CD4-positive, alpha-beta T cell treated with Interleukin-15 for 1 hour (primary cell): ENCODE measurements at regions not wholly inside any gene's neighbourhood (a gene's known extent, or its start where the extent isn't known, plus 50 kb on each side); places are given as distances from the start of the nearest gene placed in this dataset.

ENCODE experiments used
- DNase-seq: peaks from one replicate; pipeline ENCODE4 v3.0.0-alpha.2; 2020

DNA sequence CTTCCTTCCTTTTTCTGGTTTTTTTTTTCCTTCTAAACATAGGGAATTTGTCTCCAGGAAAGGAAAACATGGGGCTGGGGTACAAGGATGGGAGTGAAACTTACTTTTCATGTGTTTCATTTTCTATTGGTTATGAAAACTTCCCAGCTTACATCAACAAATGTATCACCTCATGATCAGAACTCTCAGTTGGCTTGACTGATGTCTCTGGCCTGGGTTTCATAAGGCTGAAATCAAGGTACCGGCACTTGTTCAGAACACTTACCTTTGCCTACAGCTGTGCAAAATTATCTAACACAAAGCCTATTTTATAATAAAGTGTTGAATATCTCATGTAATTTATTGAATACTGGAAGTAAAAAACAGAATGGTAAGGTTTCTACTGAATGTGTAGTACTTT, 91.8 kb upstream of the STT3B start:
- no peak for DNase-seq

DNA sequence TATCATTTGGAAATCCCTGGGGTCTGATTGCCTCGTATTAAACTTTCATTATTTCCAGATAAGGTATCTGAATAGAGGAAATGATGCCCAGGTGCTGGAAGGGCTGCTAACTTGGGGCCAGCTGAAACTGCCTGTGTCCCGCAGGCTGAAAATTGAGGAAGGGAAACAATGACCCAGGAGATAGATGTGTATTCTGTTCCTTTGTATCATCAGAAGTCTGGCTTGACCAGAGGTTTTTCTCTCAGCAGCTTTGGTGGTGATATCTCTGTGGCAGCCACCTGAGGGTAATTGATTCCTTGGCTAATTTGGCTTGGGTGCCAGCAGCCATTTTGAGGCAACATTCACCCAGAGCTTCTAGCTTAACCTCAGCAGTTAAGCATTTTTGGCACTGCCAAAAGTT, 90.0 kb upstream of the STT3B start:
- DNase-seq = no peak

DNA sequence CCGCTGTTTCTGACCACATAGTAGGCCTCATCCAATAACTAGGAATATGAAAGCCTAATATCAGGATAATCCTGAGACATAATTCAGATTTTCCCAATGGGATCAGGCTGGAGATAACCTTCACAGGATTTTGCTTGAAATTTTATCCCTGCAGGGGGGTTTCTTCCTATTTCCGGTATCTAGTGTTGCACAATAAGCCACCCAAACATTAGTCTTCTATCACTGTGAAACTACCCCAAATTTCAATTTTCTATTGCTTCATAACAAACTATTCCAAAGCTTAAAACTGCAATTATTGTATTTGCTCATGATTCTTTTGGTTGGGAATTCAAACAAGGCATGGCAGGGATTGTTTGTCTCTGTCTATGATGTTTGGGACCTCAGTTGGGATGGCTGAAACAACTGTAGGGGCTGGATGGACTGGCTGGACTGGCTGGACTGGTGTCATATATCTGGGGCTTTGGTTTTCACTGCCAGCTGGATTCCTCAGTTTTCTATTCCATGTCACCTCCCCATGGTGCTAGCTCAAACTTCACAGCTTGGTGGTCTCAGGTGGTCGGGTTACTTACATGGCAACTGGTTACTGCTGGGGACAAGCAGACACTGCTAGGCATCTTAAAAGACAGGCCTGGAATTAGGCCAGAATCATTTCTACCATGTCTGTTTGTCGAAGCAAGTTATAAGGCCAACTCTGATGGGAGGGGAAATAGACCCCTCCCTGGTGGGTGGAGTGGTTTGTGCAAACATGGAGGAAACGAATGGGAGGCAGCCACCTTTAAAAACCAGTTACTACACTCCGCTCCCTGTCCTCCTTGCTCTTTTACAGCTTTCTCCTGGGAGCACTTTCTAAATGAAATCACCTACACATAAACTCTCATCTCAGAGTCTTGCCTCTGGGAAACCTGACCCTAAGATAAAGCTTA, 88.2 kb upstream of the STT3B start:
- no peak for DNase-seq

DNA sequence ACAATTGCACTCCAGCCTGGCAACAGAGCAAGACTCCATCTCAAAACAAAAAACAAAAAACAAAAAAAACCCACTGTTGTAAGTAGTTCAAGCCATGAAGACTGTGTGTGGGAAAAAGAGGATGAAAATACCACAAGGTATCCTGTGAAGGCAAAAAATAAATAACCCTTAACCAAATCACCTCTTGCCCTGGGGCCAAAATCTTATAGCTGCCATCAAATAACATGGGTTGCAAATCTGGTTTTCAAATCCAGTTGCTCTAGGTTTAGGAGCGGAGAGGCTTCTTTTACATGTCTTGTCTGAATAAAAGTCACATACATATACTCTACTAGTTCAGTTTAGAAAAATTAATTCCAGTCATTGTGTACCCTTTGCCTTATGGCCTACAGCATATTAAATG, 87.0 kb upstream of the STT3B start:
- DNase-seq = no peak

DNA sequence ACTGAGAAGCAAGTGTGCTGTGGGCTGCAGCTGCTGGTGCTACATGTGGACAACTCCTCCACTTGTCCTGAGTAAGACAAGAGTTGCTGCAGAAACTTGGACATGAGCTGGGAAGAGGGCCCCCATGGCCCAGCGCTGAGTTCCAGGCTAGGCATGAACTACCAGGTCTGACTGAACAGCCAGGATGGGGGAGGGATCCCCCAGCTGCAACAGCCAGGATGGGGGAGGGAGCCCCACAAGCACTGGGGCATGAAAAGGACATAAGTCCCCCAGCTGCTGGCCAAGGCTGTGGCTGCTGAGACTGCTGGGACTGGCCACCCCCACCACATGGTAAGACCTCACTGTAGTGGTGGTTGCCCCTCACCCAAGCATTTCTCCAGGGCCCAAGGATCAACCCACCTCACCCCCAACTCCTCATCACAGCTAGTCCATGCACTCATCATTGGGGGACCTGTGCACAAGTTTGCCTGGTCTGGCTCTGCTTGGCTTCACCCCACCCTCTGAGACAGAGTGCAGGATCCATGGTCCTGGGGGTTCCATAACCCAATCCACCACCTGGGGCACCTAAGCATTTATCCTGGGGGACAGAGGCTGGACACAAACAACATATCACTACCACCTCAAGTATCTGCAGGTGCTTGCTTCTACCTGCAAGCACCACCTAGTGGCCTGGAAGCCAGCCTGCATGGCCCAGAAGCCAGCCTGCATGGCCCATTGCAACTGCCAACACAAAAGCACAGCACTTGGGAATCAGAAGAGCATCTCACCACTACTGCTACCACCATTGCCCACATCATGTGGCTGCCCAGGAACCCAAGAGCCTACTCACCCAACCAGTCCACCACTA, 84.5 kb upstream of the STT3B start:
- peak; percentile 26 for DNase-seq

DNA sequence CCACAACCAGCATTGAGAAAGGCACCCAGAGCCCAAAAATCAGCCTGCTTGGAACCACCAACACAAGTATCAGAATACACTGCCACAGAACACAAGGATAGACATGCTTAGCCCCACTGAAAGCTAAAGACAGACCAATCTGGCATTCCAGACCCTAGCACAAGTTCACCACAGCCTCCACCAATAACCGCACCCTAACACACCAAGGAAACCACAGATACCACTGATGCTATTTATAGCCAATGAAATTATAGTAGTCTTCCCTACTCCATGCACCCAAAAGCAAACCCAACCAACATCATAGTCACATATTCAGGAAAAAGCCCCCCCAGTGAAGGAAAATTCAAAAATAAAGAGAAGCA, 83.9 kb upstream of the STT3B start:
- DNase-seq = no peak

DNA sequence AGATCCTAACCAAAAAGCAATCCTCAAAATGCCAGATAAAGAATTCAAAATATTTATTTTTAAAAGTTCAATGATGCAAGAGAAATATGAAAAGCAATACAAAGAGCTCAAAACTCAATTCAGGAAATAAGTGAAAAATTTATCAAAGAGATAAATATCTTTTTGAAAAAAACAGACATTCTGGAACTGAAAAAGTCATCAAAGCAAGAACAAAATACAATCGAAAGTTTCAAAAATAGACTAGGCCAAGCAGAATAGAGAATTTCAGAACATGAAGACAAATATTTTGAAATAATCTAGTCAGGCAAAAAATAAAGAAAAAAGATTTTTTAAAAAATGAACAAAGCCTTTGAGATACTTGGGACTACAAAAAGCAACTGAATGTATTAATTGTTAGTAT, 83.4 kb upstream of the STT3B start:
- DNase-seq = no peak

DNA sequence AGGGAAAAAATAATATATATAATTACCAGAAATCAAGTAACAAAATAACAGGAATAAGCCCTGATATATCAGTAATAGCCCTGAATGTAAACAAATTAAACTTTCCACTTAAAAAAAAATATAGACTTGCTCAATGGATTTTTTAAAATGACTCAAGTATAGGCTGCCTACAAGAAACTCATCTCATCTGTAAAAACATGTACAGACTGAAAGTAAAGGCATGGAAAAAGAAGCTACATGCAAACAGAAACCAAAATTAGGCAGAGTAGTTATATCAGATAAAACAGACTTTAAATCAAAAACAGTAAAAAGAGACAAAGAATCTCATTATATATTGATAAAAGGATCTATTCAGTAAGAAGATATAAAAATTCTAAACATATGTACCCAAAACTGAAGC, 82.4 kb upstream of the STT3B start:
- no peak for DNase-seq

DNA sequence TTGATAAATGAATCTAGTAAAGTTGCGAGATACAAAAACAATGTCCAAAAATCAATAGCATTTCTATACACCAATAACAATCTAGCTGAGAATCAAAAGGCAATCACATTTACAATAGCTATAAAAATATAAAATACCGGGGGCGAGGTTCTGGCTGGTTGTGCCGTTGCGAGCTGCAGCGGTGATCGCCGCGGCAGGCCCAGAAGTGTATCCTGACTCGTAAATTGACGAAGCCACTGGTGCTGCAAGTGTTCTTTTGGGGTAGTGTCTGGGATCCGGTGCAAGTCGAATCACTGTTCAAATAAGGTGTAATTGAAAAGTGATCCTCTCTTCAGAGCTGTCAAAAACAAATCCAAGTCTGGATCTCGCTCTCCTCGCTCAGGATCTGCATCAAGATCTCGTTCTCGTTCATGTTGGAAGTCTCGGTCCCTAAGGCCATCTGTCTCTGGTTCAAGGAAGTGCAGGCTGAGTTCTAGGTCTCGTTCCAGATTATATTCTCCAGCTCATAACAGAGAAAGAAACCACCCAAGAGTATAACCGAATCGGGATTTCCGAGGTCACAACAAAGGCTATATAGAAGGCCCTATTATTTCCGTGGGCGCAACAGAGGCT, 80.1 kb upstream of the STT3B start:
- no peak for DNase-seq

DNA sequence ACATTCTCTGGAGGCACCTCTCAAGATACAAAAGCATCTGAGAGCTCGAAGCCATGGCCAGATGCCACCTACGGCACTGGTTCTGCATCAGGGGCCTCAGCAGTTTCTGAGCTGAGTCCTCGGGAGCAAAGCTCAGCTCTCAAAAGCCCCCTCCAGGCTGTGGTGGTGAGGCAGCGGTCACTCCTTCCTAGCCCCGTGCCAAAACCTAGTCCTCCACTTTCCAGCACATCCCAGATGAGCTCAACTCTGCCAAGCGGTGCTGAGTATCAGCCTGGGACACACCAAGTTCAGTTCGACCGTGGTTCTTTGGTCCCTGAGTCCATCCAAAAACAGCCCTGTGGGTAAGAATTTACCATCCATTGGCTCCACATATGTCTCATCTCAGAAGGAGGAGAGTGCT, 79.3 kb upstream of the STT3B start:
- DNase-seq = no peak

DNA sequence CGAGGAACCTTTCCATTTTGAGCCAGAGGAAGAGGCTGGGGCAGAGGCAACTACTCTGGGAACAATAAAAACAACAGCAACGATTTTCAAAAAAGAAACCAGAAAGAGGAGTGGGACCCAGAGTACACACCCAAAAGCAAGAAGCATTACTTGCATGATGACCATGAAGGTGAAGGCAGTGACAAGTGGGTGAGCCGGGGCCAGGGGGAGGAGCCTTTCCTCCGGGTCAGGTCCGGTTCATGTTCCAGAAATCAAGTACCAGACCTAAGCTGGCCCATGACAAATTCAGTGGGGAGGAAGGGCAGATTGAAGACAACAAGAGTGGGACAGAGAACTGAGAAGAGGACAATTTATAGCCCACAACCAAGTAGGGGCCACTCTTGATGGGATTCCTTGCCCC, 77.2 kb upstream of the STT3B start:
- DNase-seq = no peak

DNA sequence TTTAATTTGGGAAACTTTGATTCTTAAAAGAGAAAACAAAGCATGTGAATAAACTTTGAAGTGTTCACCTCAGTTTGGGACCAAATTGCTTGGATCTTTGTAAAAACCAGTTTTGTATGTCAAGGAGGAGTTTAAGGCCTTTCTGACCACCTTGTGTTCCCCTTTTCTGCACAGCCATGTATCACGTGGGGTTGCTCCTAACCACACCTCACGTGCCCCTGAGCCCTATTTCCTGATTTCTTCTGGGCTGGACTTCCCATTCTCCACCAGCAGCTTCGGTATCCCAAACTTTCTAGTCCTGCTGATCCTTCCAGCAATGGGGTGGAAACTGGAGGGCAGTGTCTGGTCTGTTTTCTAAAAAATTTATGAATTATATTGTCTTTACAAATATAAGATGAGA, 76.4 kb upstream of the STT3B start:
- DNase-seq = no peak

DNA sequence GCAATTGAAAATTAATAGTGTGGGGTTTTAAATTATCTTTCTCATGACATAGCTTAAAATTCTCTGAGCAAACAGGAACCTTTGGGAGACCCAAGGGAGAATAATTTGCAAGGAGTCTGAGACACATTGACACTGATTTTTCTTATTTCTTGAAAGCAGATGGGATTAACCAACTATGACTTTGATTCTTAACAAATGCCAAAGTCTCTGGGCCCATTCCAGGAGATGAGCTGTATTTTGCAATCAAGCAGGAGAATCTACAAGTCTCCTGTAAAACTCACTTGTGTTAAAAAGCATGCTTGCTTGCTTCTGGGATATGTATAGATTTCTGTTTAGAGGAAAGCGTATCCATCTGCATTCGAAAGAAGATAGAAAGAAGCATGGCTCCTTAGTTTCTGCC, 71.3 kb upstream of the STT3B start:
- no peak for DNase-seq

DNA sequence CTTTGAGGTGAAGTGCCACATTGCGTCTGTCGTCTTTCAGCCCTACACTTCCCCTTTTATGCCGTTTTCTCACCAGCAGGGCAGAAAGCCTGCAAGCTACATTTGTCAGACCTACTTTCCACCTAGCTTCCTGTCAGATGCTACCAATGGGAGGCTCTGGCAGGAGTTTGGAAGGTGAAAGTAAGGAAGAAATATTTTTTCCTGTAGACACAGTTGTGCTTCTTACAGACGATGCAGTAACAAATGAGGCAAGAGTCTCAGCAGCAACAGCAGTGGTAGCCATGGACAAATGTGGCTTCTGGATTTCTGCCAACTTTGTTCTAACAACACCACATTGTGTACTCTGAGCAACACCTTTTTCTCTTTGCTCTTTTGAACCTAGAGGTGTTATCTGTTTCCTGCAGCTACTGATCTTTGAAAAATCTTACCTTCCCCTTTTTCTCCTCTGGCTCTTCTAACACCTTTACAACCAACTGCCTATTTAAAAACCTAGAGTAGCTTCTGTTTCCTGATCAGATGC, 70.6 kb upstream of the STT3B start:
- DNase-seq = peak; percentile 54

DNA sequence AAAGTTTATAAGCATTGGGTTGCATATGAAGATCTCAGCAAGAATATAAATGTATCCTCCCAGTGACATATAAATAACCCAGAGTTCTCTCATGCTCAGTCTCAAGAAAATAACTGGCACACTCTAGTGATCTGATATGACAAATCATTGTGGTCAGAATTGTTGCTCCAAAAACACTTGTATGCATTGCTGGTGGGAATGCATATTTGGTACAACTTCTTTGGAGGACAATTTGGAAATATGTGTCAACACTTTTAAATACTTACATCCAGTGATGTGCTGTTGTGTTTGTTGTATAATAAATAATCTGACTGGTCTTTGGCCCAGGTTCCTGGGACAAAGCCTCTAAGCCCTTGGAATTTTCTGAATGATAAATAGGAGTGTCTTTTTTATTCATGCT, 66.7 kb upstream of the STT3B start:
- DNase-seq = no peak

DNA sequence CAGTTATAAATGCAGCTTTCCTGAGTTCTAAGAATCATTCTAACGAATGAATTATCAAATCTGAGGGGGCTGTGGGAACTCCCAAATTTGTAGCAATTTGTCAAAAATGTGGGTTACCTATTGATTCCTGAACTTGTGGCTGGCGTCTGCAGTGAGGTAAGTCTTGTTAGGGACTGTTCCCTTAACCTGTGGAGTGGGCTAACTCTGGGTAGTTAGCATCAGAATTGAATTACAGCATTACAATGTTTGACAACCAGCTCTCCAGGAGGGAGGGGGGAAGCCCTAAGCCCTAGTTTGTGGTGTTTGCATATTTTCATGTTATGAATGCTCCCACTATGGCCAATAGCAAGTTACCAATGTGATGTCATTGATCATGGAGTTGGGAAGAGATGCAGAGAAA, 65.9 kb upstream of the STT3B start:
- DNase-seq = no peak

DNA sequence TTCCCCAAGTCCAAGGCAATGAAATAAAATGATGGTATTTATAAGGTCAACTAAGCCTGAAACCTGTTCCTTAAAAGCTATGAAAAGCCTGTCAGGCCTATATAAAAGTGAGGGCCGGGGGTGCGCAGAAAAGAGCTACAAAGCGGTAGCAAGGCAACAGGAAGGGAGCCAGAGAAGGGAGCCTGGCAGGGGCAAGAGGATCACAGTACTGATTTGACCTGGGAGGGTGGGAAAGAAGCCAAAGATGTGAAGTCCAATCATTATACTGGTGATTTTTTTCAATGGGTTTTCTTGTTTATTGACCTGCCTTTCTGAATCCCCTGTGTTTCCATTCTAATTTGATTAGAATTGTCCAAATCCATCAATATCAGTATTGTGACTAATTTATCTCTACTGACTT, 64.3 kb upstream of the STT3B start:
- no peak for DNase-seq

DNA sequence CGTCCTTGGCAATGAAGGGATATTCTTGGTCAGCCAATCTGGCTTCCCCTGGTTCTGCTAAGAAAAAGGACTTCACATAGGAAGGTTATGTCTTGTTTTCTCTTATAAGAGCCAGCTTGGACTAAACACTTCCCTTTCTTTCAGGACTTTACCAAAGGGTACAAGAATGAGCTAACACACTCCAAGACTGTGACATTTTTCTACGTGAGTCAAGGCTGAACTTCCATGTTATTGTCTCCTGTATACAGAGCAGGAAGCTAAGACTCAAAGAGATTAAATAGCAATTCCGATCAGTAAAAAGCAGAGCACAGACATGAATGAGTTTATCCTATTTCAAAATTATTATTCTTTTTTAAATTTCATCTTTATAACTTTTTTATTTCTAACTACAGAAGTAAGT, 63.3 kb upstream of the STT3B start:
- no peak for DNase-seq

DNA sequence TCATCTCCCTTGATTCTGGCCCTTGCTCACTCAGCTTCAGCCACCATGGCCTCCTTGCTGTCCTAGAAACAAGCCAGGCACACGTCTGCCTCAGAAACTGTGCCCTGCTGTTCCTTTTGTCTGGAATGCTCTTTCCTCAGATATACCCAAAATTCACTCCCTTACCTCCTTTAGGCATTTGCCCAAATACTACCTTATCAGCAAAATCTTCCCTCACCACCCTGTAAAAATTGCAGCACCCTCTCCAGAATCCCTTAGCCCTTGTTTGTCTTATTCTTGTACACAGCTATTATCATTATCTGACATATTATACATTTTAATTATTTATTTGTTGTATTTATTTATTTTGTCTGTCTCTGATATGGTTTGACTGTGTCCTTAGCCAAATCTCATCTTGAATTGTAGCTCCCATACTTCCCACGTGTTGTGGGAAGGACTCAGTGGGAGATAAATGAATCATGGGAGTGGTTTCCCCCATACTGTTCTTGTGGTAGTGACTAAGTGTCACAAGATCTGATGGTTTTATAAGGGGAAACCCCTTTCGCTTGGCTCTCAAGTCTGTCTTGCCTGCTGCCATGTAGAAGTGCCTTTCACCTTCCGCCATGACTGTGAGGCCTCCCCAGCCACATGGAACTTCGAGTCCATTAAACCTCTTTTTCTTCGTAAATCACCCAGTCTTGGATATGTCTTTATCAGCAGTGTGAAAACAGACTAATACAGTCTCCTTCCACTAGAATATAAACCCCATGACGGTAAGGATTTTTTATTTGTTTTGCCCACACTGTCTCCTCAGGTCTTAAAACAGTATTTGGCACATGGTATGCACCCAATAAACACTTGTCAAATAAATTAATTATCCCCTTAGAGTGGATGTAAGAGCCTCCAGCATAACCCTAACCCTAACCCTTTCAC, 60.0 kb upstream of the STT3B start:
- DNase-seq = no peak

DNA sequence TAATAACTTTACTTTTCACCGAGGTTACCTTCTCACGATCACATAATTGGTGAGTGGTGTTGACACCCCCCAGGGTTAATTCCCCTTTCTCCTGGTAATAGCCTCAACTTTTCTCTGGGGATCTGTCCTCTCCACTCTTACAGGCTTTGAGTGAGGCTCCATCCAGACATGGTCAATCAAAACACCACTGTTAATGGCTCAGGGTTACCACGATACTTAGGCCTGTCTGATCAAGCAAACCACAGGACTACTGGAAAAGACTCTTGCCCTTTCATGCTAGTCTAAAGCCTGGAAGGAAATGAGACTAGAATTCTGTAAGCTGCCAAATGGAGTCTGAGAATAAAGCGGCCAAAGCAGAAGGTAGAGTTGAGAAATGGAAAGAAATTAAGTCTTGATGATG, 56.5 kb upstream of the STT3B start:
- DNase-seq = no peak

DNA sequence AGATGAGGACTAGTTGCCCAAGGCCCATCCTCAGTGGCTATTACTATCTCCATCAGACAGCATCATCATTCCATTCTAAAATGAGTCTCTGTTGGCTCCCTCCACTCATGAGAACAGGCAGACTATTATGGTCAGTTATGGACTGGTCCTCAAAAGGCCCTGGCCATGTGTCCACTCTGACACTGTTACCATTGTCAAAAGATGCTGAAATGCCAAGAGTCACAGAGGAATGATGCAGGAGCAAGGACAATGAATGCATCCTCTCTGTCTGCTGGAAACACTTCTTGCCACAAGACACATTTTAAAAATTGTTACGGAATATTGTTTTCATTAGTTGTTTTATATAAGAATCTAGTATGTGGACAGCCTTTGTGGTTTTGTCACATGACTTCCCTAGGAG, 53.3 kb upstream of the STT3B start:
- no peak for DNase-seq

DNA sequence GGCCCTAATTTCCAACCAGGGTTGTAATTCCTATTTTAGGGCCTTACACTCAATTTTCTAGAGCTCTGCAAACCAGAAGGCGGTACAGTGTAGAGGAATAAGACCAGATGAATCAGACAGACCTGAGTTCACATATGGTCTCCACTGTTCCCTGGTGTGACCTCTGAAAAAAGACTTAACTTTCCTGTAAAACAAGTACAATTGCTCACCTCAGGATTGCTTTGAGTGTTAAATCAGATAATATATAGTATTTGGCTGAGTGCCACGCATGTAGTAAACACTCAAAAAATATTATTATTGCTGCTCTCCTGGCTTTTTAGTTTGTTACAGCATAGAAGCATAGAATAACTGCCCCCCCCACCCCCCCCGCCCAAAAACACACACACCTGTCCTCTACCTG, 51.0 kb upstream of the STT3B start:
- no peak for DNase-seq
